HEK293T (cell line): ENCODE measurements at regions not wholly inside any gene's neighbourhood (a gene's known extent, or its start where the extent isn't known, plus 50 kb on each side); places are given as distances from the start of the nearest gene placed in this dataset.
A peak's percentile ranks its signal among the peaks of the same experiment; 100 is the strongest.

Experiments
- CTCF ChIA-PET: fragments of 350-600 bp; formaldehyde crosslinking; extraction: SDS; loops from one replicate; lab custom pipeline; 2021; ENCODE audit warnings: antibody characterized with exemption, inconsistent platforms; lab: Yijun Ruan, JAX
- POLR2A ChIA-PET: fragments of 350-600 bp; formaldehyde crosslinking; extraction: SDS; loops from one replicate; lab custom pipeline; 2020; ENCODE audit warnings: antibody characterized with exemption, inconsistent platforms; lab: Yijun Ruan, JAX
- DNase-seq: peaks from one replicate; pipeline ENCODE4 v3.0.0; 2012; ENCODE audit warnings: mixed read lengths; ENCODE audit errors: extremely low spot score
- ARNT ChIP-seq: fragments of 450-650 bp; IDR thresholded peaks from 2 replicates; pipeline ENCODE4 v1.6.1; 2017; ENCODE audit warnings: mild to moderate bottlenecking
- BHLHE40 ChIP-seq: fragments of 450-650 bp; IDR thresholded peaks from 2 replicates; pipeline ENCODE4 v1.6.1; 2016; ENCODE audit warnings: mild to moderate bottlenecking, moderate library complexity, borderline replicate concordance
- CTBP1 ChIP-seq: fragments of 450-650 bp; IDR thresholded peaks from 2 replicates; pipeline ENCODE4 v1.6.1; 2016; ENCODE audit warnings: borderline replicate concordance
- ELF4 ChIP-seq: fragments of 450-650 bp; IDR thresholded peaks from 2 replicates; pipeline ENCODE4 v1.6.1; 2017; ENCODE audit warnings: antibody characterized with exemption
- FOXA1 ChIP-seq: fragments of 450-650 bp; IDR thresholded peaks from 2 replicates; pipeline ENCODE4 v1.6.1; 2016; ENCODE audit warnings: mild to moderate bottlenecking
- FOXK2 ChIP-seq: fragments of 450-650 bp; IDR thresholded peaks from 2 replicates; pipeline ENCODE4 v1.6.1; 2016; ENCODE audit warnings: mild to moderate bottlenecking
- FOXM1 ChIP-seq: fragments of 450-650 bp; IDR thresholded peaks from 2 replicates; pipeline ENCODE4 v1.6.1; 2017; ENCODE audit warnings: mild to moderate bottlenecking, borderline replicate concordance
- HDGF ChIP-seq: fragments of 450-650 bp; IDR thresholded peaks from 2 replicates; pipeline ENCODE4 v1.6.1; 2017; ENCODE audit warnings: antibody characterized with exemption, borderline replicate concordance
- L3MBTL2 ChIP-seq: fragments of 450-650 bp; conservative IDR thresholded peaks from 2 replicates; pipeline ENCODE4 v1.6.1; 2016; ENCODE audit warnings: mild to moderate bottlenecking
- LEF1 ChIP-seq: fragments of 450-650 bp; IDR thresholded peaks from 2 replicates; pipeline ENCODE4 v1.6.1; 2017; ENCODE audit warnings: mild to moderate bottlenecking, borderline replicate concordance
- NFRKB ChIP-seq: fragments of 450-650 bp; IDR thresholded peaks from 2 replicates; pipeline ENCODE4 v1.6.1; 2016; ENCODE audit warnings: mild to moderate bottlenecking, moderate library complexity
- SP1 ChIP-seq: fragments of 450-650 bp; IDR thresholded peaks from 2 replicates; pipeline ENCODE4 v1.6.1; 2017
- SUZ12 ChIP-seq: fragments of 450-650 bp; IDR thresholded peaks from 2 replicates; pipeline ENCODE4 v1.6.1; 2016; ENCODE audit warnings: mild to moderate bottlenecking
- TARDBP ChIP-seq: fragments of 450-650 bp; IDR thresholded peaks from 2 replicates; pipeline ENCODE4 v1.6.1; 2016
- ZNF384 ChIP-seq: fragments of 450-650 bp; IDR thresholded peaks from 2 replicates; pipeline ENCODE4 v1.6.1; 2016
- TF ChIP-seq, protein P1 (sequence below): fragments of 450-650 bp; IDR thresholded peaks from 2 replicates; pipeline ENCODE4 v1.6.1; 2016

DNA sequence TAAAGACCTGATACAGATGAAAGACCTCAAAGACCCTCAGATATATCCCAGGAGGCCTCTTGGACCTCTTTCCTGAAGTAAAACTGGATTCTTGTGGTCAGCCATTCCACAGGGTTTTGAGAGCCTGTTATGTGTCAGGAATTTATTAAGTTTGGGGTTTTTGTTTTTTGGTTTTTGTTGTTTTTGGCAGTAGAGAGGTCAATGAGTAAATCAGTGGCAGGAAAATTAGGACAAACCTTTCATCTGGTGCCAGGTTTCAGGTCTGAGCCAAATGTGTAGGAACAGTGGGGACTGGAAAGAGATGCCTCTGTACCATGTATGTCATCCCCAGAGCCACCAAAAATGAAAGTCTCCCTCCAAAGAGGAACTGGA, 520.4 kb upstream of the MDFIC2 start:
- DNase-seq, result no peak

DNA sequence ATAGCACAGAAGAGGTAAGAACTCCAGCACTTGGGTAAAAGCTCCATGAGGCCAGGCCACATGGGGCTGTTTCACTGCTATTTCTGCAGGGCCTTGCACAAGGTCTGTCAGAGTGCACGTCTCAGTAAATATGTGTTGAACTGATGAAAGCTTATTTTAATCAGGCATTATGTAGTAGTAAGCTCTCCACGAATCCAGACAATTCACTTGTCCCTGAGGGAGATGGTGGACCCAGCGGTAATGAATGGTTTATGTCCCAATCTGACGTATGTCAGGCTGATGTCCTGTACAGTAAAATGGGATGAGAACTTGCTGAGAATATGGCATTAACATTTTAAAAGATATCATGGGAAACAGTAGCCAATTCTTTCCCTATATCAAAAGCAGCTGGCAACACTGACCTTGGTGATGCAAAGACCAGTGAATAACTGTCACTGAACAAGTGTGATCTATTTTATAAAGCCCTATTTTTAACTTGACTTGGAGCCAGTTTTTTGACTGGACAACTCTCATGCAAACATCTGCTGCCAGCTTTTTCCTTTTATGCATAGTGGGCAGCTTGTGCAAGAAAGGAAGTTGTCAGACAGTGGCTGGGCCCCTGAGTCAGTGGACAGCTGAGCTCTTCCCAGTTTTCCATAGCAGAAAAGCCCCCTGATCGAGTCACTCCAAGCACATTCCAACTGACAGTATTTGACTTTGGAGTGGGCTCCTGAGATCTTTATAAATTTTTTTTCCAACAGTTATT, 519.8 kb upstream of the MDFIC2 start:
- no peak for DNase-seq
- TF ChIP-seq ZNF384, result no peak
- TF ChIP-seq SUZ12, result no peak
- TF ChIP-seq, protein P1, sequence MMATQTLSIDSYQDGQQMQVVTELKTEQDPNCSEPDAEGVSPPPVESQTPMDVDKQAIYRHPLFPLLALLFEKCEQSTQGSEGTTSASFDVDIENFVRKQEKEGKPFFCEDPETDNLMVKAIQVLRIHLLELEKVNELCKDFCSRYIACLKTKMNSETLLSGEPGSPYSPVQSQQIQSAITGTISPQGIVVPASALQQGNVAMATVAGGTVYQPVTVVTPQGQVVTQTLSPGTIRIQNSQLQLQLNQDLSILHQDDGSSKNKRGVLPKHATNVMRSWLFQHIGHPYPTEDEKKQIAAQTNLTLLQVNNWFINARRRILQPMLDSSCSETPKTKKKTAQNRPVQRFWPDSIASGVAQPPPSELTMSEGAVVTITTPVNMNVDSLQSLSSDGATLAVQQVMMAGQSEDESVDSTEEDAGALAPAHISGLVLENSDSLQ, result no peak
- no peak for TF ChIP-seq CTBP1
- TF ChIP-seq SP1, result no peak
- TF ChIP-seq ARNT, result no peak
- no peak for TF ChIP-seq NFRKB
- TF ChIP-seq LEF1, result no peak
- TF ChIP-seq TARDBP, result no peak
- no peak for TF ChIP-seq FOXA1
- TF ChIP-seq L3MBTL2, result no peak
- TF ChIP-seq ELF4, result no peak
- no peak for TF ChIP-seq BHLHE40
- no peak for TF ChIP-seq FOXM1
- no peak for TF ChIP-seq HDGF
- TF ChIP-seq FOXK2, result no peak
- POLR2A ChIA-PET, result no interaction called here
- CTCF ChIA-PET, result no interaction called here

More for the DNA sequence above, 520.4 kb upstream of the MDFIC2 start:
- no peak for TF ChIP-seq FOXK2
- no peak for TF ChIP-seq ZNF384
- TF ChIP-seq HDGF, result no peak
- TF ChIP-seq CTBP1, result no peak
- TF ChIP-seq TARDBP, result no peak
- no peak for TF ChIP-seq ELF4
- TF ChIP-seq SP1, result no peak
- no peak for TF ChIP-seq FOXM1
- no peak for TF ChIP-seq ARNT
- CTCF ChIA-PET, result no interaction called here
- POLR2A ChIA-PET, result no interaction called here

DNA sequence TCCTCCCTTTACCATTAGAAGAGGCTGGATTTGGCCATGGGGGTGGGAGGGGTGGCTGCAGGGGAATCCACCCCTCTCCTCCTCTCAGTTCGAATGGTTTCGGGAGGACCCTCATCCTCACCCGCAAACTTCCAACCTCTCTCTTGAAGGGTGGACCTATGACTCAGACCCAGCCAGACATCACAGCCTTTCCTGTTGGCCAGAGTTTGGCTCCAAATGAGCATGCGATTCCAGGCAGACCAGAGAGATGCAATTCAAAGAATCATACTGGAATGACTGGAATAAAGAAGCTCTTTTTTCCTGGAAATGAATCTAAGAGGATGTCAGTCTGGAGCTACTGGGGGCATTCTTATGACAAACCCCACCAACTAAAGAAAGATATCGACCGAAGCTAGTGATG, 516.7 kb upstream of the MDFIC2 start:
- no peak for DNase-seq
- TF ChIP-seq LEF1 (no peak), FOXM1 (no peak), FOXK2 (no peak), L3MBTL2 (no peak), SUZ12 (no peak), NFRKB (no peak), FOXA1 (no peak), ZNF384 (no peak), SP1 (no peak), ELF4 (no peak), CTBP1 (no peak), TARDBP (no peak), BHLHE40 (no peak), ARNT (no peak), HDGF (no peak)
- TF ChIP-seq, protein P1, result no peak
- POLR2A ChIA-PET, result no interaction called here
- CTCF ChIA-PET, result no interaction called here

DNA sequence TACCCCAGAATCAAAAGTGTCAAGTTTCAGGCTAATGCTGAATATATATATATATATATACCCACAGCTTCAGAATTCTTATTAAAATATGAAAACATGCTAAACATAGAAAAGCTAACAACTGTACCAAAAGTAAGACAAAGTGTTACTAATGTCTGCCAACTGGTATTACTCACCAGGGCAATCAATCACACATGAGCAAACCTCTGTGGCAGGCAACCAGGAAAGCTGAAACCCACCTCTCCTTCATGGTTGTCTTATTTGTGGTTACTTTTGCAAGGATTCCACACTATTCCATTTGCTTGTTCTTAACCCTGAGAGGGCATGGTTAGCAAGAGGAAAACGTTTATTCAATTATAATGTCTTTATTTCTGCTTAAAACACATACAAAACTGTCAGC, 512.3 kb upstream of the MDFIC2 start:
- ChIA-PET CTCF (no interaction called here), POLR2A (no interaction called here)
- no peak for DNase-seq
- TF ChIP-seq, protein P1, result peak; percentile 79
- no peak for TF ChIP-seq FOXM1

DNA sequence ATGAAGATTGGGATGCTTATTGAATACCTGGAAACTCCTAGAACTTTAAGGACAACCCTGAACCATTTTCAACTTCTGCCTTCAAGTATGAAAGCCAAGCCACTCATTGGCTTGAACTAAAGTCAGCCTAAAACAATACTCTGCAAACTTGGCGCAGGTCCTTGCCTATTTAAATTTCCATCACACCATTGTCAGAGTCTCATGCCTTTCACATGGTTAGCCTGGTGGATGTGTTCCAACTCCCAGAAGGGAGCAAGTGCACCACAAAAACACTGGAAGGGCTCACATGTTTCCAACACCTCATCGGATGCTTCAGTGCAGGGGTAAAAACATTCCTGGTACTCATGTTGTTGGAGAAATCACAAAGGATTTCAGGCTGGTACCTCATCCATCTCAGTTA, 511.6 kb upstream of the MDFIC2 start:
- TF ChIP-seq HDGF (no peak), LEF1 (no peak), FOXK2 (no peak), TARDBP (no peak), ZNF384 (no peak), ELF4 (no peak), FOXA1 (no peak), SUZ12 (no peak), ARNT (no peak), NFRKB (no peak), SP1 (no peak), FOXM1 (no peak), BHLHE40 (no peak)
- TF ChIP-seq, protein P1, result no peak
- DNase-seq, result no peak
- POLR2A ChIA-PET, result no interaction called here
- CTCF ChIA-PET, result no interaction called here

DNA sequence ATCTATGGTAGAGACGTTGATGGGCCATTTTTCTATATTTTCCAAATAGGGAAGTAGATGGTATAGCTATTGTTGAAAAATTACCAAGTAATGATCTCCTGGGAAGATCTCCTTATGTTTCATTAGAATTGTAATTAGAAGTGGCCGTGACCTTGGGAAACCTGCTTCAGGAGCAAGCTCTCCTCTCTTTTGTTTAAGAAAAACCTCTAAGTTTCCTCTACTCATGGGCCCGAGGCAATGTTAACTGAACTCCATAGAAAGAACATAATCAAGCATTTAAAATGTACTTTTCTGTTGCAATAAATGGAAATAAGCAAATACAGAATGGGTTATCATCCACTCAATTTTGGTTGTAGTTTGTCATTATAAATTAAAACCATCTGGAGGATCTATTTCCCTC, 511.2 kb upstream of the MDFIC2 start:
- POLR2A ChIA-PET, result no interaction called here
- CTCF ChIA-PET, result no interaction called here
- TF ChIP-seq SP1 (no peak), SUZ12 (no peak), CTBP1 (no peak), ZNF384 (no peak), LEF1 (no peak), FOXM1 (no peak), FOXA1 (no peak), ARNT (no peak), L3MBTL2 (no peak), TARDBP (no peak), ELF4 (no peak), HDGF (no peak), NFRKB (no peak), BHLHE40 (no peak), FOXK2 (no peak)
- TF ChIP-seq, protein P1, result no peak
- no peak for DNase-seq
